ENCODE measurements at regions not wholly inside any gene's neighbourhood (a gene's known extent, or its start where the extent isn't known, plus 50 kb on each side); places are given as distances from the start of the nearest gene placed in this dataset.

DNA sequence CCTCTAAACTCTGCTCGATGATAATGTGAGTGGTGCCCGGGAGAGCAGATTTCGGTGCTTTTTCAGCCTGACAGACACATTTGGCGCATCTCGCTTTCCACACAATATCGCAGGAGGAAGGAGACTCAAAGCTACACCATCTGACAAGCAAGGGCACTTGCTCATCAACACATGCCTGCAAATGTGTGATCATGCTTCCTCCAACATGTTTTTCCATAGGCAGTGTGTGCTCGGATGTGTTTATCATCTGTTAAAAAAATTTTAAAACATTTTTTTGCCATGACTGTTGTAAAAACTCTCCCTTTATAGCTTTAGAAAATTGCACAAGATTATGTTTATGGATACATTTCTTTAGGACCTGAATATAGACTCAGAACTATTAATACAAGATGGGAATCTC, 170.3 kb upstream of the PUDP start:
- intact Hi-C loops (cut with DNase I; ENCODE audit: low total_unique reads) = no loop called here
- no peak overlapping the region for H3K4me3 ChIP-seq (ENCODE audit: low read depth, poor library complexity, severe bottlenecking)
- WGBS, 2 donors = 69 to 86% methylated on average over 7 of the region's 7 CpGs
- TF ChIP-seq, protein P1, sequence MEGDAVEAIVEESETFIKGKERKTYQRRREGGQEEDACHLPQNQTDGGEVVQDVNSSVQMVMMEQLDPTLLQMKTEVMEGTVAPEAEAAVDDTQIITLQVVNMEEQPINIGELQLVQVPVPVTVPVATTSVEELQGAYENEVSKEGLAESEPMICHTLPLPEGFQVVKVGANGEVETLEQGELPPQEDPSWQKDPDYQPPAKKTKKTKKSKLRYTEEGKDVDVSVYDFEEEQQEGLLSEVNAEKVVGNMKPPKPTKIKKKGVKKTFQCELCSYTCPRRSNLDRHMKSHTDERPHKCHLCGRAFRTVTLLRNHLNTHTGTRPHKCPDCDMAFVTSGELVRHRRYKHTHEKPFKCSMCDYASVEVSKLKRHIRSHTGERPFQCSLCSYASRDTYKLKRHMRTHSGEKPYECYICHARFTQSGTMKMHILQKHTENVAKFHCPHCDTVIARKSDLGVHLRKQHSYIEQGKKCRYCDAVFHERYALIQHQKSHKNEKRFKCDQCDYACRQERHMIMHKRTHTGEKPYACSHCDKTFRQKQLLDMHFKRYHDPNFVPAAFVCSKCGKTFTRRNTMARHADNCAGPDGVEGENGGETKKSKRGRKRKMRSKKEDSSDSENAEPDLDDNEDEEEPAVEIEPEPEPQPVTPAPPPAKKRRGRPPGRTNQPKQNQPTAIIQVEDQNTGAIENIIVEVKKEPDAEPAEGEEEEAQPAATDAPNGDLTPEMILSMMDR (IDR thresholded peaks at IDR 0.05) = no peak
- no peak for TF ChIP-seq POLR2A (IDR thresholded peaks at IDR 0.05)
- no peak for DNase-seq (ENCODE audit: low spot score in 2 of 2)

DNA sequence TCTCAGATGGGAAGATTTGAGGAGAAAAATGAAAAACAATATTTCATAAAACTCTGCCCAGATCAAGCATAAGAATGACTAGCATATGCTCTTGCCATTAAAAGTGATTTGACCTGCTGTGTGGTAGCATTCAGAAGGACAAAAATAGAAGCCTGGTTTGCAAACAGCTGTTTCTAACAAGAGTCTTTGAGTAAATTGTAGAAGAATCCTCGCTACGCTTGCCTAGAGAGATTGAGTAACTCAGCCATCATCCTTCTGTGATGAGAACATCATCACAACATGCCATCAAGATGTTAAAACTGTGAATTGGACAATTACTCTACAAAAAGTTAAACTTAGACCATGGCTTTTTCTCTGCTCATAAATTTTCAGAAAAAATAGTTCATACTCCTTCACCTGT, 168.9 kb upstream of the PUDP start:
- no peak for DNase-seq (ENCODE audit: low spot score in 2 of 2)
- WGBS, 2 donors = 55 to 78% methylated on average over 2 of the region's 2 CpGs

DNA sequence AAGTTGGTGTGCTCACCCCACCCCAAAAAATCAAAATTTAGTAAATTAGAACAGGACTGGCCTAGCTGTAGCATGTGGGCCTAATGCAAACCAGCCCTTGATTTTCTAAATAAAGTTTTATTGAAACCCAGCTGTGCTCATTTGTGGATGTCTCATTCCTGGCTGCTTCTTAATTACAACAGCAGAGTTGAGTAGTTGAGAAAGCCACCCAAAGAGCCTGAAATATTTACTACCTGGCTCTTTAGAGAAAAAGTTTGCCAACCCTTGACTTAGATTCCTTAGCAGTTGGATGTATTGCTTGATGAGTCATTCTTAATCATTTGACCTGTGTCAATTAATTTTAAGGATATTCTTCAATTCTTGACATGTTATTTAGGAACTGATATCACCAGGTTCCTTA, 168.3 kb upstream of the PUDP start:
- intact Hi-C loops (cut with DNase I; ENCODE audit: low total_unique reads) = no loop called here
- DNase-seq (ENCODE audit: low spot score in 2 of 2) = no peak
- H3K4me3 ChIP-seq (ENCODE audit: low read depth, poor library complexity, severe bottlenecking) = no peak overlapping the region
- TF ChIP-seq, protein P1 (IDR thresholded peaks at IDR 0.05) = no peak
- TF ChIP-seq POLR2A (IDR thresholded peaks at IDR 0.05) = no peak

More for the DNA sequence above, 168.9 kb upstream of the PUDP start:
- TF ChIP-seq, protein P1 (IDR thresholded peaks at IDR 0.05) = no peak
- TF ChIP-seq POLR2A (IDR thresholded peaks at IDR 0.05) = no peak
- H3K4me3 ChIP-seq (ENCODE audit: low read depth, poor library complexity, severe bottlenecking) = no peak overlapping the region
- intact Hi-C loops (cut with DNase I; ENCODE audit: low total_unique reads) = no loop called here

DNA sequence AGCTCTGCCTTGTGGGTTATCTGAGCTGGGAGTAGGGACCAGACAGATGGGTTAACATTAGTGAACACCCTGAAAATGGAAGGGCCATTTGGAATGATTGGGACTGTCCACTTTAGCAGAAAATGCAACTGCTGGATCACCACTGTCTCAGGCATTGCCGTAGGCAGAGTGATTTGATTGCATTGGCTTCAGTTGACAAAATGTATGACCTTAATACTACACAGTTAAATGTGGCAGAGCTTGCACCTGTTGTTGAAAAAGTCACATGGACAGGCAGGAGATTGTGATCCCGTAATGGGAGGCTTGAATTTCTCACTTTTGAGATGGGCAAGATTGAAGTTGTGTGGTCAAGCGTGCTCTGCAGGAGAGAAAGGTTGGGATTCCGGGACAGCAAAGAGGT, 166.5 kb upstream of the PUDP start:
- 90 to 95% methylated on average over 4 of the region's 4 CpGs for WGBS, 2 donors
- intact Hi-C loops (cut with DNase I; ENCODE audit: low total_unique reads) = no loop called here
- DNase-seq (ENCODE audit: low spot score in 2 of 2) = no peak
- TF ChIP-seq, protein P1 (IDR thresholded peaks at IDR 0.05) = no peak
- no peak for TF ChIP-seq POLR2A (IDR thresholded peaks at IDR 0.05)
- H3K4me3 ChIP-seq (ENCODE audit: low read depth, poor library complexity, severe bottlenecking) = no peak overlapping the region

DNA sequence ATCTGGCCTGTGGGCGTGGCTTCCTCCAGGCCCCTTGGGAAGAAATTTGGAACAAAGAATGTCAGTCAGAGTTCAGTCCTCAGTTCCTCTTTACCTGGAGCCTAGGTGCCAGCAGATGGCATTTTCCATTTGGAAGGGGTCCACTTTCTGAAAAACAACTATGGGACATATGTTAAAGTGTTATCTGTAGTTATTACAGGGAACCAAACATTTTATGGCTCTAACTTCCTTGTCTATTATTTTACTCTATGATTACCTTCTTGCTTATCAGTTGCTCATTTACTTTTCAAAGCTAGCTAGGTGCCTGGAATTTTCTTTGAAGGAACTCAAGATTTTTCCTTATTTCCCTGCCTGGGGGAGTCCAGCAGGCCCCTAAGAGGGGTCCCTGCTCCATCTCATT, 159.8 kb upstream of the PUDP start:
- no peak for DNase-seq (ENCODE audit: low spot score in 2 of 2)
- intact Hi-C loops (cut with DNase I; ENCODE audit: low total_unique reads) = no loop called here
- TF ChIP-seq, protein P1 (IDR thresholded peaks at IDR 0.05) = no peak
- TF ChIP-seq POLR2A (IDR thresholded peaks at IDR 0.05) = no peak
- H3K4me3 ChIP-seq (ENCODE audit: low read depth, poor library complexity, severe bottlenecking) = no peak overlapping the region
- WGBS, 2 donors = 95 to 100% methylated on average over 1 of the region's 1 CpG

DNA sequence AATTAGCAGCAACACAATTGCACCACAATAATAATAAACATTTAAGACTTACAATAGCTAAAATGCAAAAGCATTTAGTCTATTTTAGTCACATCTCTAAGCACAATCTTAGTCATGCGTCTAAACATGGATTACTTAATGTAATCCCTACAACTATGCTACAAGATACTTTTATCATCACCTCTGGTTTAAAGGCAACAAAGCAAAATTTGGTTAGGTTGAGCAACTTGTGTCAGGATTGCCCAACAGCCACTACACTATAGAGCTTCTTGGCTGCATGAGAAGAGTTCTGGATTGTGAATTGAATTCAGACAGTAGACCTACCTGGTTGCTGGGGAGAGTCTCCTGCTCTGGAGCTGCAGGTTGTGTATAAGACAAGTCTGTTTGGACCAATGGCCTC, 146.5 kb upstream of the PUDP start:
- WGBS, 2 donors = 53 to 88% methylated on average over 1 of the region's 1 CpG
- no peak for TF ChIP-seq POLR2A (IDR thresholded peaks at IDR 0.05)
- TF ChIP-seq, protein P1 (IDR thresholded peaks at IDR 0.05) = no peak
- intact Hi-C loops (cut with DNase I; ENCODE audit: low total_unique reads) = no loop called here

More for the DNA sequence above, 146.5 kb upstream of the PUDP start:
- H3K4me3 ChIP-seq (ENCODE audit: low read depth, poor library complexity, severe bottlenecking) = no peak overlapping the region
- no peak for DNase-seq (ENCODE audit: low spot score in 2 of 2)
